ENCODE measurements at regions not wholly inside any gene's neighbourhood (a gene's known extent, or its start where the extent isn't known, plus 50 kb on each side); places are given as distances from the start of the nearest gene placed in this dataset.

- Mint-ChIP-seq H3K36me3 (no peaks in the 10 kb centered on the region), H3K4me1 (no peaks in the 10 kb centered on the region), H3K27me3 (peaks cover 13% of the 10 kb centered on the region), H3K27ac (no peak overlapping the region), H3K4me3 (no peak overlapping the region), H3K9me3 (no peaks in the 10 kb centered on the region)
- no peak for DNase-seq
- CTCF ChIA-PET: no interaction called here
These were observed 65.5 kb downstream of the ANKRD60 start for GRCh38 chr20:58162986-58163385.

GRCh38 chr20:58161192-58161591 lies 67.3 kb downstream of the ANKRD60 start:
- Mint-ChIP-seq H3K27ac (no peak overlapping the region), H3K4me3 (no peak overlapping the region), H3K36me3 (no peaks in the 10 kb centered on the region), H3K4me1 (no peaks in the 10 kb centered on the region), H3K9me3 (no peaks in the 10 kb centered on the region), H3K27me3 (peaks cover 22% of the 10 kb centered on the region)
- CTCF ChIA-PET: no interaction called here
- DNase-seq: no peak

- Mint-ChIP-seq H3K9me3 (no peaks in the 10 kb centered on the region), H3K4me3 (no peak overlapping the region), H3K4me1 (no peaks in the 10 kb centered on the region), H3K36me3 (no peaks in the 10 kb centered on the region), H3K27me3 (peaks cover 26% of the 10 kb centered on the region), H3K27ac (no peak overlapping the region)
- no peak for DNase-seq
- CTCF ChIA-PET: no interaction called here
These were observed 67.9 kb downstream of the ANKRD60 start for GRCh38 chr20:58160451-58161061.

GRCh38 chr20:58155148-58155925 lies 73.1 kb downstream of the ANKRD60 start:
- Mint-ChIP-seq H3K4me3 (no peak overlapping the region), H3K27me3 (peaks cover 40% of the 10 kb centered on the region), H3K9me3 (no peaks in the 10 kb centered on the region), H3K27ac (no peak overlapping the region), H3K4me1 (no peaks in the 10 kb centered on the region), H3K36me3 (no peaks in the 10 kb centered on the region)
- CTCF ChIA-PET: interaction anchor here (0.6 to 1.4 kb wide), 3 partner anchors 12 to 34 kb away, joined by 3 read pairs; no protein-coding TSS in a partner anchor
- DNase-seq: no peak

- CTCF ChIA-PET: interaction anchor here (1.4 kb wide), 1 partner anchor 16 kb away, joined by 3 read pairs; no protein-coding TSS in a partner anchor
- no peaks in the 10 kb centered on the region for H3K4me1 Mint-ChIP-seq
- no peak overlapping the region for H3K27ac Mint-ChIP-seq
- H3K4me3 Mint-ChIP-seq: no peak overlapping the region
- H3K36me3 Mint-ChIP-seq: no peaks in the 10 kb centered on the region
- DNase-seq: no peak
- H3K9me3 Mint-ChIP-seq: no peaks in the 10 kb centered on the region
- peaks cover 50% of the 10 kb centered on the region for H3K27me3 Mint-ChIP-seq
These were observed 74.3 kb downstream of the ANKRD60 start for GRCh38 chr20:58154113-58154512.

GRCh38 chr20:58153121-58153520 lies 75.3 kb downstream of the ANKRD60 start:
- peaks cover 60% of the 10 kb centered on the region for H3K27me3 Mint-ChIP-seq

GRCh38 chr20:58150772-58151171 lies 77.7 kb downstream of the ANKRD60 start:
- peak; percentile 30 for DNase-seq
- CTCF ChIA-PET: no interaction called here
- H3K27ac Mint-ChIP-seq: no peak overlapping the region
- H3K4me3 Mint-ChIP-seq: no peak overlapping the region
- H3K27me3 Mint-ChIP-seq: peaks cover 61% of the 10 kb centered on the region
- H3K36me3 Mint-ChIP-seq: no peaks in the 10 kb centered on the region
- no peaks in the 10 kb centered on the region for H3K4me1 Mint-ChIP-seq
- no peaks in the 10 kb centered on the region for H3K9me3 Mint-ChIP-seq

More at GRCh38 chr20:58153121-58153520, 75.3 kb downstream of the ANKRD60 start:
- DNase-seq: no peak
- H3K4me3 Mint-ChIP-seq: no peak overlapping the region
- no peaks in the 10 kb centered on the region for H3K4me1 Mint-ChIP-seq
- CTCF ChIA-PET: no interaction called here
- no peak overlapping the region for H3K27ac Mint-ChIP-seq
- no peaks in the 10 kb centered on the region for H3K9me3 Mint-ChIP-seq
- no peaks in the 10 kb centered on the region for H3K36me3 Mint-ChIP-seq

GRCh38 chr20:58149437-58150091 lies 78.9 kb downstream of the ANKRD60 start:
- CTCF ChIA-PET: no interaction called here
- no peak overlapping the region for H3K4me3 Mint-ChIP-seq
- no peaks in the 10 kb centered on the region for H3K4me1 Mint-ChIP-seq
- no peaks in the 10 kb centered on the region for H3K36me3 Mint-ChIP-seq
- DNase-seq: no peak
- H3K27ac Mint-ChIP-seq: no peak overlapping the region
- peaks cover 60% of the 10 kb centered on the region for H3K27me3 Mint-ChIP-seq
- no peaks in the 10 kb centered on the region for H3K9me3 Mint-ChIP-seq

GRCh38 chr20:58148891-58149290 lies 79.6 kb downstream of the ANKRD60 start:
- no peaks in the 10 kb centered on the region for H3K9me3 Mint-ChIP-seq
- peaks cover 57% of the 10 kb centered on the region for H3K27me3 Mint-ChIP-seq
- H3K27ac Mint-ChIP-seq: no peak overlapping the region
- no peak overlapping the region for H3K4me3 Mint-ChIP-seq
- no peaks in the 10 kb centered on the region for H3K4me1 Mint-ChIP-seq
- no peak for DNase-seq
- H3K36me3 Mint-ChIP-seq: no peaks in the 10 kb centered on the region
- CTCF ChIA-PET: no interaction called here

GRCh38 chr20:58147628-58148370 lies 80.7 kb downstream of the ANKRD60 start:
- H3K4me3 Mint-ChIP-seq: no peak overlapping the region
- CTCF ChIA-PET: no interaction called here
- H3K9me3 Mint-ChIP-seq: no peaks in the 10 kb centered on the region
- no peak overlapping the region for H3K27ac Mint-ChIP-seq
- no peaks in the 10 kb centered on the region for H3K36me3 Mint-ChIP-seq
- H3K27me3 Mint-ChIP-seq: peaks cover 54% of the 10 kb centered on the region
- no peaks in the 10 kb centered on the region for H3K4me1 Mint-ChIP-seq
- DNase-seq: no peak

GRCh38 chr20:58146746-58147140 lies 81.7 kb downstream of the ANKRD60 start:
- Mint-ChIP-seq H3K27ac (no peak overlapping the region), H3K4me3 (no peak overlapping the region), H3K36me3 (no peaks in the 10 kb centered on the region), H3K4me1 (no peaks in the 10 kb centered on the region), H3K27me3 (peaks cover 50% of the 10 kb centered on the region), H3K9me3 (no peaks in the 10 kb centered on the region)
- no peak for DNase-seq
- CTCF ChIA-PET: no interaction called here

GRCh38 chr20:58146081-58146745 lies 82.2 kb downstream of the ANKRD60 start:
- peaks cover 47% of the 10 kb centered on the region for H3K27me3 Mint-ChIP-seq
- H3K27ac Mint-ChIP-seq: no peak overlapping the region
- CTCF ChIA-PET: no interaction called here
- no peaks in the 10 kb centered on the region for H3K36me3 Mint-ChIP-seq
- no peaks in the 10 kb centered on the region for H3K9me3 Mint-ChIP-seq
- no peaks in the 10 kb centered on the region for H3K4me1 Mint-ChIP-seq
- DNase-seq: no peak
- no peak overlapping the region for H3K4me3 Mint-ChIP-seq

GRCh38 chr20:58145506-58146080 lies 82.9 kb downstream of the ANKRD60 start:
- CTCF ChIA-PET: no interaction called here
- Mint-ChIP-seq H3K36me3 (no peaks in the 10 kb centered on the region), H3K27me3 (peaks cover 41% of the 10 kb centered on the region), H3K27ac (no peak overlapping the region), H3K4me1 (no peaks in the 10 kb centered on the region), H3K4me3 (no peak overlapping the region), H3K9me3 (no peaks in the 10 kb centered on the region)
- no peak for DNase-seq
